GM18861 (cell line): ENCODE measurements at regions not wholly inside any gene's neighbourhood (a gene's known extent, or its start where the extent isn't known, plus 50 kb on each side); places are given as distances from the start of the nearest gene placed in this dataset.

Experiments used
- ATAC-seq: cut with Tn5 transposase; IDR thresholded peaks from one replicate; pipeline ENCODE4 v1.9.1; 2021; ENCODE audit not compliant: unreplicated experiment

DNA sequence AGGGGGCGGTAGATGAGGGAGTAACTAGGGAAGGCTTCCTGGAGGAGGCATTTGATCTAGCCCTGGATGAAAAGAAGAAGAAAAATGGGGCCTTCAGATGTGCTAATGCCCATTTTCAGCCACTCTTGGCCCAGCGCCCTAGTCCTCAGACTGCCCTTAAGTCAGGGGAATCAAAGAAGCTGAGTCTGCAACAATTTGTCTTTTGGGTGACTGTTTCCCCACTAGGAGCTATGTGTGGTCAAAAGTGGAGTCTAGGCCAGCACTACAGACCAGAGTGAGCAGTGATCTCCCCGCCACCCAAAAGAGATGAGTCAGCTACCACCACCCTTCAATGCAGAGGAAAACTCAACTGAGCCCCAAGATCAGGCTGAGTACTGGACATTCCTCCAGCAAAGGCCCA is 542.1 kb downstream of the BNC2 start:
- no peak for ATAC-seq

DNA sequence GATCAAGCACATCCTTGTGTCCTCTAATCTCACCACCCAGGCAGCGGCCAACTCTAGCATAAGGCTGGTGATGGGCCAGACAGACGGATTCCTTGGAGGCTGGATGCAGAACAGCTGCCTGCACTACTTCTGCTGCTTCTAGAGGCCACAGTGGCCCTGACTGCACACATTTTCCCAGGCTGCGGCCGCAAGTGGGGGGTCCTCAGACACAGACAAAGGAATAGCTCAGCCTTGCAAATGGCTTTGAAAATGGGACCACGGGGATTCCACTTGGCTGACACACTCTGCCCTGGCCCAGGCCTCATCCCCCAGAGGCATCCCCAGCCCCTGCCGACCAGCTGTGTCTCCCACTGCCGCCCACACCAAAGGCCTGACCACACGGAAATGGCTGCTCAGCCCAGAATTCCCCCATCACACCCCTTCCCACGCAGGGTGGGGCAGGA is 540.8 kb downstream of the BNC2 start:
- no peak for ATAC-seq

DNA sequence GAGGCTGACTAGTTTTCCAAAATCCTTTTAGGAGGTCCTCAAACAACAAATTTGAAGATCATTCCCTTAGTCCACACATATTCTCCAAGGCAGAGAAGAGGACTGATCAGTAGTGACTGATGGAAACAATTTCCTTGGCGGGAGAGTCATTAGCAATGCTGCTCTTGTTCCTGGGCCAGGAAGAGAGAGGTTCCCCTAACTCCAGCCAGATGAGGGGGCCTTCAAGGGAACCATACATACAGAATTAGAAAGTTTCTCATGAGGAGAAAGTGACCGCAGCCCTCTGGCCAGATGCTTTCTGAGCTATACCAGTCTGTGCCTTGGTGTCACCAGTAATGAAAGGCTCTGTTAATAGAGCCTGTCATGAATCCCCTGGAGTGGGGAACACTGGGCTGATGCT is 539.4 kb downstream of the BNC2 start:
- ATAC-seq: no peak

- ATAC-seq: no peak
Observed at GRCh38 chr9:16331527-16331926, 538.9 kb downstream of the BNC2 start.

DNA sequence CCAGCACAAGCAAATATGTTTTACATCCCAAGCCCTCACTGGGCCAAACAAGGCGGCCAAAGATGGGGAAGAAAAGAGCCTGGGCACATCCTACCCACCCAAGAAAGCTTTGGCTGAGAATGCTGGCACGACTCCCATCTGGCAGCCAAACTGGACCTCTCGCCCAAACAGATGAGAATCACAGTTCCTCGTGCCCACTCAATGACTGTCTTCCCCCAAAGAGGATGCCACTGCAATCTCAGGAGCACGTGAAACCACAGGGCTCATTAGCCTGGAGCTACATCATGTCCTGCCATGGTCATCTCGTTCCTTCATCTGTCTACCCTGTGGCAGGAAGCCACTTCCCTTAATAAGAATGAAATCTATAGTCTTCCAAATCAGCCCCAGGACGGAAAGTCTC is 536.8 kb downstream of the BNC2 start:
- ATAC-seq: no peak

DNA sequence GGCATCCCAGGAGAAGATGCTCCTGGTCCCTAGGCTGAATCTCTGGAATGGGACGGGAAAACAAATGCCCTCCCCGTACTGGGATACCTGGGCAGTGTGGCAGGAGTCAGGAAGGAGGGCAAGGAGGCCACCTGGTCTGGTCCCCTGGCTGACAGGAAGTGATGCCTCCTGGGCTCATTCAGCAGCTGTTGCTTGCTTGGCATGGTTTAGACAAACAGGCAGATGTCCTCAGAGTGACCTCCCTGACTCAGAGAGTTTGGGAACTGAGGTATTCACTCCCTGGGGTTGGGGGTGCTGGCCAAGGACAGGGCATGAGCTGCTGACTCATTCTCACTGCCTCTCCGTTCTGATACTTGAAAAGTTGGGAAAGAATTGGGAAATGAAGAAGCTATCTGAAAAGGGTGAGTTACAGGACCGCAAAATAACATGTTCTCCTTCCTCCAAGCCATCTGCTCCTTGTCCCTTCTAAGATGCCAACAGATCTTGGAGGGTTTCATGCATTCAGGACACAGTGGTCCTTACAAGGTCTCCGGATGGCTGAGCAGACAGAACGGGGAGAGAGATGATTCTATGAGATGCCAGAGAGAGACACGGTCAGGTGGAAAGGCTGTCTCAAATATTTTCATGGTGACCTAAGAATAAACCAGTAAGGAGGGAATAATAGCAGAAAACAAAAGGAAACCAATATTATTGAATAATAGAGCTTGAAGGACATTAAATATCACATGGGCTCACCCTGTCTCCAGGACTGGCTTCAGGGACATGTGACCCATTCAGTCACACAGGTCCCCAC is 534.5 kb downstream of the BNC2 start:
- ATAC-seq: no peak

GRCh38 chr9:16336833-16337232 is 533.6 kb downstream of the BNC2 start:
- ATAC-seq: no peak

- ATAC-seq: no peak
Observed at GRCh38 chr9:16337322-16338029, 533.0 kb downstream of the BNC2 start.

GRCh38 chr9:16341177-16341576 is 529.3 kb downstream of the BNC2 start:
- ATAC-seq: no peak

DNA sequence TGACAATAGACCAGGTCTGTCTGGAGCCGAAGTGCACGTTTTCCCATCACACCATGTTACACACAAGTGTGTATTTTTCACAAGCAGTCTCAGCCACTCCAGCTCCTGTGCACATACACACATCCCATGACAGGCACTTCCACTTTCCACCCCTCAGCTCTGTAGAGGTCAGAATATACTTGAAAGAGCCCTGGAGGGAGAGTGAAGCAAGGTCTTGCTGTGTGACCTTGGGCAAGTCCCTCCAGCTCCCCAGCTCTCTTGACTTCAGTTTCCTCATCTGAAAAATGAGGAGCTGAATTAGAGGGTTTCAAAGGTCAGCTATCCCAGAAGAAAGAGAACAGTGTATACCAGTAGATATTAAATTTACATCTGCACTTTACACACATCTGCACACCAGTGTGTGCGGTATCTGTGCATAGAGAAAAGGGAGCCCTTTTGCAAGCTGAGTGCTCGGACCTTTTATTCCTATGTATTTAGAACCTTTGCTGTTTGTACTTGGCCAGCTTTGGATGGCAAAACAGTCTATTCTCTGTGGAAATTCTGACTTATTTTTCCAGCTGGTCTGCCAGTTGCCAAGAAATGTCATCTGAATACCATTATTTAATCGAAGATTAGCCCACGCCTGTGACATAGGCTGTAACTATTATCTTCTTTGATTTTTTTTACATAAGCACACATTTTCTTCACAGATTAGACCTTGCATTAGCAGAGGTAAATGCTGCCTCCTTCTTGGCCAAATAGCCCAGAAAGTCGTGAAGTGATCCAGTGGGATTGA is 528.0 kb downstream of the BNC2 start:
- ATAC-seq: no peak

GRCh38 chr9:16343249-16344237 is 526.9 kb downstream of the BNC2 start:
- ATAC-seq: no peak

GRCh38 chr9:16344343-16344742 is 526.1 kb downstream of the BNC2 start:
- no peak for ATAC-seq

- no peak for ATAC-seq
Observed at GRCh38 chr9:16345902-16346301, 524.6 kb downstream of the BNC2 start.

DNA sequence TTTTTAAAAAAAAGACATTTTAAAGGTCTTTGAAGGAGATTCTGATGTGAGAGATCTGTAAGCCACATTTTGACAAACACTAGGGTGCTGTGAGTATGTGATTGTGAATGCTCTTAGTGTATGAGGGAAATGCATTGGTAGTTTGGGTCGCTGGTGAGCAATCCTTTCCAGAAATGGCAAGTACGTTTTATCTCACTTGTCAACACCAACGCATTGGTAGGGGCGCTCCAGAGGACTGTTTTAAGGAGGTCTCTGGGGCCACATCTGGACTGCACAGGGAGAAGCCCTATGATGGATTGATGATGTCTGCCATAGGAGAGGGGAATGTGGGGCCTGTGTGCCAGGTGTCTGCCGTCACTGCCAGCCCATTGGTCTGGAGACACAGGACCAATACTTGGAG is 522.6 kb downstream of the BNC2 start:
- no peak for ATAC-seq

- ATAC-seq: no peak
Observed at GRCh38 chr9:16348531-16348930, 521.9 kb downstream of the BNC2 start.

DNA sequence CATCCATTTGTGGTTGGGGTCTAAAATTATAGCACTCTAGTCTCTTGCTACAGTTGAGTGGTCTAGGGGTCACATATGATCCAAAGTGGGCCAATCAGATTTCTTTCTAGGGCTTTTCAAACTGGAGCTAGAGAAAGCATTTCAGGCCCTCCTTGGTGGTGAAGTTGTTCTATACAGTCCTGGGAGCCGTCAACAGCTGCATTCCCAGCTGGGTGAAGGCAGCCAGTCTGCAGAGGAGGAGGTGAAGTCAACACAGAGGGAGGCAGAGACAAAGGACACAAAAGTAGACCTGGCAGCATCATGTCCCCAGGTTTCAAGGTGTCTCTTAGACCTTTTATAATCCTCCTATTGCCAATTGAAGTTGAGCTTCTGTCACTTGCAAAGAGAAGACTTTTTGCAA is 518.2 kb downstream of the BNC2 start:
- no peak for ATAC-seq

DNA sequence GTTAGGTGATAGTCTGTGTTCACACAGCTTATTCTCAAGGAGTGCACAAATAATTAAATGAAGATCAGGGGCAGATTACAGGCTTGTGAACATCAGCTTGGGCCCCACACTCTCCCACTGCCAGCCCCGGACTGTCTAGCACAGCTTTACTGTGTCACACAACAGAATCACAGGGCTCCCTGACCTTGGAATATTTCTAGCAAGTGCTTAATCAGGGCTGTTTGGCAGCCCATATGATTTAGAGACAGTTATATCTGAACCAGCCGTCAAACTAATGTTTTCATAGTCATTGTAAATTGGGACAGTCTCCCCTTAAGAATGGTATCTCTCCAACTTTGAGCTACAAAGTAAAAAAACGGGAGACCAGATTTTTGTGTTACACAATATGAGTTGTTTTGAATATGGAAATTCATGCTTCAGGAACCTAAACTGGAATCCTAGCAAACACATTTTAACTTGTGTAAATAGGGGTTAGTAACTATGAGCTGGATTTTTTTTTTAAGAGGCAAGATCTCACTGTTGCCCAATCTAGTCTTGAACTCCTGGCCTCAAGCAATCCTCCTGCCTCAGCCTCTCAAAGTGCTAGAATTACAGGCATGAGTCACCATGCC is 517.6 kb downstream of the BNC2 start:
- ATAC-seq: no peak

DNA sequence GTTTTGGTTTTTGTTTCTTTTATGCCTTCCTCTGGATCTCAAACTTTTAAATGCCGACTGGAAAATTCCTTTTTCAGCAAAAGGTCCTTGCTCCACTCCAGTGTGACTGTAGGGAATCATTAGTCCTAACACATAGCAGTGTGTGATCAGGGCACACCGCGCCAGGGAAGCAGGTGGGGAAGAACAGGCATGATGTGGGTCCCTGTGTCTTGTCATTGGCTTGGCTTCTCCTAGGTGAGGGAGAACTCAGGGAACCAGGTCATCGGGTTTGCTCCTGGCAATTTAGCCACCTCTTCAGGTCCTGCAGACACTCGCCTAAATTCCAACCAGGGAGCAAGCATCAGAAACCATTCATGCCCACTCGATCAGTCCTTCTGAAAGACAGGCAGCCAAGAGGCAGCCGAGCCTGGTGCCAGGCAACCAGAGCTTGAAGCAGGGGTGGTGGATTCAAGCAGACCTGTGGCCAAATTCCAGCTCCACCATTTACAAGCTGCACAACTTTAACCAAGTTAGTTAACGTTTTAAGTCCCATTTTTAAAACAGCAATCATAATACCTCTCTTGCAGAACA is 514.2 kb downstream of the BNC2 start:
- ATAC-seq: no peak

DNA sequence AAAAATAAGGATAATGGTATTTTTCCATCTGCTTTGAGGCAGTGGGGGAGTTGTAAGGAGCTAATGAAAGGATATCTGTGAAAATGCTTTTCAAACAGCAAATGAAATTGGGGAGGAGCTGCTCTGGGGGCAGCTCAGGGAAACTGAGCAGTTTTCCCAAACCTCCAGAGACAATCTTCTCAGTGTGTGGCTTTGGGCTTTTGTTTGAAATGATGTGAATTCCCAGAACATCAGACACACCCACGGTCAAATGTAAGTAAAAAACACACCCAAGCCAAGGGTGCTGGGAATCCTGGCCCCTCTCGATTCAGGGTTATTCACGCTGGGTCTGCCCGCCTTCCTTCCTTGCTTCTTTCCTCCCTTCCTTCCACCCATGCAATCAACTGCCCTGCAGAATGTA is 512.6 kb downstream of the BNC2 start:
- no peak for ATAC-seq

DNA sequence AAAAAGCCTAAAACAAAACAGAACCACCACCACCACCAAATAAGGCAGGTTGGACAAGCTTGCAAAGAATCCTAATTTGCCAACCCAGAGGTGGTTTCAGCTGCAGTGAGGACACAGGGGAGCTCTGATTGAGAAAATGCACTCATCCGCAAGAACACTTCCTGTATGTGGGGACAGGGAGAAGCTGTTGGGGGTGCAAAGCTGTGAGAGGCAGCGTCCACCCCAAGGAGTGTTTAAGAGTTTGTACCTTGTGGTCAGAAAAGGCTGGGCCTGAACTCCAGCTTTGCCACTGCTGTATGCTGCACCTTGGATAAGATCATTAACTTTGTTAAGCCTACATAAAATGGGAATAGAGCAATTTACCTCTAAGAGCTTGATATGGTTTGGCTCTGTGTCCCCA is 511.7 kb downstream of the BNC2 start:
- ATAC-seq: no peak
